Peyer's patch (tissue), 4 donors: ENCODE measurements at regions not wholly inside any gene's neighbourhood (a gene's known extent, or its start where the extent isn't known, plus 50 kb on each side); places are given as distances from the start of the nearest gene placed in this dataset.

ENCODE experiments used
- CTCF ChIP-seq, 6 experiments: fragments of 450-650 bp in 4 of 6; fragments of 200-600 bp in 2 of 6; sonication (generic) in 1 of 6; IDR thresholded peaks; one replicate each; pipeline ENCODE4 v1.5.1; 2017 to 2019; ENCODE audit warnings: antibody characterized with exemption in 6 of 6, mild to moderate bottlenecking in 3 of 6, moderate library complexity in 1 of 6
- POLR2A ChIP-seq, 2 donors: fragments of 450-650 bp; IDR thresholded peaks; one replicate each; pipeline ENCODE4 v1.5.1; 2017; ENCODE audit warnings: antibody characterized with exemption in 2 of 2, mild to moderate bottlenecking in 2 of 2, moderate library complexity in 2 of 2

- TF ChIP-seq POLR2A (IDR thresholded peaks at IDR 0.05) = no peak
- no peak for TF ChIP-seq CTCF (IDR thresholded peaks at IDR 0.05)
Observed at GRCh38 chr10:120746001-120746777, 105.0 kb upstream of the WDR11 start.
